ENCODE measurements at regions not wholly inside any gene's neighbourhood (a gene's known extent, or its start where the extent isn't known, plus 50 kb on each side); places are given as distances from the start of the nearest gene placed in this dataset.

DNA sequence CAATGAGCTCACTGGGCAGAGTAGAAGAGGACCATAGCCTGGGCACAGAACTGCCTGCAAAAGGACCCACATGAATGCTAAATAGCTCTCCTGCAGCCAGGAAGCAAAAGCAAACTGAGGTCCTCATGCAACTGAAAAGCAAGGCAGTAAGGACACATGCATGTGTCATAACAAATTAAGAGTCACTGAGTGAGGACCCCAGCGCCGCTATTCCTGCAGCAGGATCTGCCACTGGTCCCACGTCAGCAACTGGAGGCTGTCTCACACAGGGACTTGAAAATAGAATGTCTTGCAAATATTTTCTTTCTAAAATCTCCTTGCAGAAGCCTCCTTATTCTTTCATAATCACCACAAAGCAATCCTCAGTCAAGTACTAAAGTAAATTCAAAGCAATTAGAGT lies 559.6 kb upstream of the DAB1 start:
- Histone ChIP-seq H3K4me3 (ENCODE audit: low read length) (no peak overlapping the region), H3K27ac (ENCODE audit: low read length) (no peak overlapping the region), H3K9me3 (ENCODE audit: control insufficient read depth, low read depth, low read length) (no peaks in the 10 kb centered on the region), H3K4me1 (ENCODE audit: control insufficient read depth, low read depth, low read length) (peaks cover 42% of the 10 kb centered on the region), H3K9ac (ENCODE audit: low read length) (no peak overlapping the region), H3K27me3 (ENCODE audit: control insufficient read depth, insufficient read depth, low read length) (no peaks in the 10 kb centered on the region), H3K36me3 (ENCODE audit: control insufficient read depth, low read depth, low read length) (no peaks in the 10 kb centered on the region)

GRCh38 chr1:57982852-57983251 lies 559.0 kb upstream of the DAB1 start:
- Histone ChIP-seq H3K4me3 (ENCODE audit: low read length) (no peak overlapping the region), H3K27ac (ENCODE audit: low read length) (no peak overlapping the region), H3K9me3 (ENCODE audit: control insufficient read depth, low read depth, low read length) (no peaks in the 10 kb centered on the region), H3K4me1 (ENCODE audit: control insufficient read depth, low read depth, low read length) (peaks cover 36% of the 10 kb centered on the region), H3K27me3 (ENCODE audit: control insufficient read depth, insufficient read depth, low read length) (no peaks in the 10 kb centered on the region), H3K36me3 (ENCODE audit: control insufficient read depth, low read depth, low read length) (no peaks in the 10 kb centered on the region), H3K9ac (ENCODE audit: low read length) (no peak overlapping the region)

- Histone ChIP-seq H3K27ac (ENCODE audit: low read length) (no peak overlapping the region), H3K4me3 (ENCODE audit: low read length) (no peak overlapping the region), H3K4me1 (ENCODE audit: control insufficient read depth, low read depth, low read length) (no peaks in the 10 kb centered on the region), H3K9ac (ENCODE audit: low read length) (no peak overlapping the region), H3K36me3 (ENCODE audit: control insufficient read depth, low read depth, low read length) (no peaks in the 10 kb centered on the region), H3K9me3 (ENCODE audit: control insufficient read depth, low read depth, low read length) (no peaks in the 10 kb centered on the region), H3K27me3 (ENCODE audit: control insufficient read depth, insufficient read depth, low read length) (no peaks in the 10 kb centered on the region)
These were observed 552.4 kb upstream of the DAB1 start for GRCh38 chr1:57976216-57976615.

DNA sequence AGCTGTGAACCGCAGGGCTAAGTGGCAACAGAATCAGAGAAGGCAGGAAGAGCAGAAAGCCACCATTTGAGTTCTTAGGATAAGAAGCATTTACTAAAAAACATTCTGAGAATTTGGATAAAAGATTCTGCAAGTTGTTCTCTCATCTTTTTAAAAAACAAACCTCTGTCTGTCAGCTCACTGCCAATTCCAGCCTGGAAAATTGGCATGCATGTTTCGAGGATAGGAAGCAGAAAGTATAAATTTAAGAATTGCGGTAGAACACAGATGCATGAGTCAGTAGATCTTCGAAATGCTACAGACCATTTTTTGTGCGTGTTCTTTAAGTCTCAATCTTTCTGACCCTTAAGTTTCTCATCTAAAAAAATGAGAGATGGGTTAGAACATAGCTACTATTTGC lies 544.5 kb upstream of the DAB1 start:
- H3K27me3 ChIP-seq (ENCODE audit: control insufficient read depth, insufficient read depth, low read length): no peaks in the 10 kb centered on the region
- no peak overlapping the region for H3K27ac ChIP-seq (ENCODE audit: low read length)
- no peaks in the 10 kb centered on the region for H3K36me3 ChIP-seq (ENCODE audit: control insufficient read depth, low read depth, low read length)
- H3K9ac ChIP-seq (ENCODE audit: low read length): no peak overlapping the region
- no peaks in the 10 kb centered on the region for H3K9me3 ChIP-seq (ENCODE audit: control insufficient read depth, low read depth, low read length)
- H3K4me3 ChIP-seq (ENCODE audit: low read length): no peak overlapping the region
- peaks cover 9% of the 10 kb centered on the region for H3K4me1 ChIP-seq (ENCODE audit: control insufficient read depth, low read depth, low read length)

- Histone ChIP-seq H3K27ac (ENCODE audit: low read length) (no peak overlapping the region), H3K4me3 (ENCODE audit: low read length) (no peak overlapping the region), H3K9ac (ENCODE audit: low read length) (no peak overlapping the region), H3K9me3 (ENCODE audit: control insufficient read depth, low read depth, low read length) (no peaks in the 10 kb centered on the region), H3K36me3 (ENCODE audit: control insufficient read depth, low read depth, low read length) (no peaks in the 10 kb centered on the region), H3K27me3 (ENCODE audit: control insufficient read depth, insufficient read depth, low read length) (no peaks in the 10 kb centered on the region), H3K4me1 (ENCODE audit: control insufficient read depth, low read depth, low read length) (peaks cover 9% of the 10 kb centered on the region)
These were observed 543.0 kb upstream of the DAB1 start for GRCh38 chr1:57966751-57967406.

GRCh38 chr1:57966340-57966739 lies 542.5 kb upstream of the DAB1 start:
- Histone ChIP-seq H3K36me3 (ENCODE audit: control insufficient read depth, low read depth, low read length) (no peaks in the 10 kb centered on the region), H3K4me3 (ENCODE audit: low read length) (no peak overlapping the region), H3K4me1 (ENCODE audit: control insufficient read depth, low read depth, low read length) (peaks cover 9% of the 10 kb centered on the region), H3K9me3 (ENCODE audit: control insufficient read depth, low read depth, low read length) (no peaks in the 10 kb centered on the region), H3K9ac (ENCODE audit: low read length) (no peak overlapping the region), H3K27me3 (ENCODE audit: control insufficient read depth, insufficient read depth, low read length) (no peaks in the 10 kb centered on the region), H3K27ac (ENCODE audit: low read length) (no peak overlapping the region)

DNA sequence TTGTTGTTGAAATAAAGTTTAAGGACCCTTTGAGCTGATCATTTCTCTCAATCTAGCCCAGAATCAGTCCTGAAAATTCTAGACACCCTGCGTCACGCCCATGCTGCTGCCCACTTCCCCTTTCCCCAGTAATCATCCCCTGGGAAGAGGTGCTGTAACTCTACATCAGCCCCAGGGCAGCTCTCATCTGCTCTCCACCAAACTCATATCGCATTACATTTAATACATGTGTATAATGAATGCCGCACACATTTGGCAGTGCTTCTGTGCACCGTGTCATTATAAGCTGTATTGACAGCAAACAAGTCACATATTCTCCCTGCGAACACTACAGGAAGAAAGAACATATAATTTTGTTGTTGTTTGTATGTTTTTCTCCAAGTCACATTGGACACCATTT lies 539.7 kb upstream of the DAB1 start:
- no peaks in the 10 kb centered on the region for H3K4me1 ChIP-seq (ENCODE audit: control insufficient read depth, low read depth, low read length)
- H3K27ac ChIP-seq (ENCODE audit: low read length): no peak overlapping the region
- no peak overlapping the region for H3K4me3 ChIP-seq (ENCODE audit: low read length)
- H3K27me3 ChIP-seq (ENCODE audit: control insufficient read depth, insufficient read depth, low read length): no peaks in the 10 kb centered on the region
- H3K9me3 ChIP-seq (ENCODE audit: control insufficient read depth, low read depth, low read length): no peaks in the 10 kb centered on the region
- H3K36me3 ChIP-seq (ENCODE audit: control insufficient read depth, low read depth, low read length): no peaks in the 10 kb centered on the region
- no peak overlapping the region for H3K9ac ChIP-seq (ENCODE audit: low read length)

- Histone ChIP-seq H3K36me3 (ENCODE audit: control insufficient read depth, low read depth, low read length) (no peaks in the 10 kb centered on the region), H3K27ac (ENCODE audit: low read length) (no peak overlapping the region), H3K27me3 (ENCODE audit: control insufficient read depth, insufficient read depth, low read length) (no peaks in the 10 kb centered on the region), H3K4me3 (ENCODE audit: low read length) (no peak overlapping the region), H3K9ac (ENCODE audit: low read length) (no peak overlapping the region), H3K9me3 (ENCODE audit: control insufficient read depth, low read depth, low read length) (no peaks in the 10 kb centered on the region), H3K4me1 (ENCODE audit: control insufficient read depth, low read depth, low read length) (no peaks in the 10 kb centered on the region)
These were observed 535.8 kb upstream of the DAB1 start for GRCh38 chr1:57959531-57960241.

GRCh38 chr1:57957576-57957975 lies 533.7 kb upstream of the DAB1 start:
- Histone ChIP-seq H3K9me3 (ENCODE audit: control insufficient read depth, low read depth, low read length) (no peaks in the 10 kb centered on the region), H3K27me3 (ENCODE audit: control insufficient read depth, insufficient read depth, low read length) (no peaks in the 10 kb centered on the region), H3K9ac (ENCODE audit: low read length) (no peak overlapping the region), H3K27ac (ENCODE audit: low read length) (no peak overlapping the region), H3K4me1 (ENCODE audit: control insufficient read depth, low read depth, low read length) (no peaks in the 10 kb centered on the region), H3K36me3 (ENCODE audit: control insufficient read depth, low read depth, low read length) (no peaks in the 10 kb centered on the region), H3K4me3 (ENCODE audit: low read length) (no peak overlapping the region)

GRCh38 chr1:57951390-57951789 lies 527.5 kb upstream of the DAB1 start:
- H3K27me3 ChIP-seq (ENCODE audit: control insufficient read depth, insufficient read depth, low read length): no peaks in the 10 kb centered on the region
- no peak overlapping the region for H3K27ac ChIP-seq (ENCODE audit: low read length)
- H3K4me1 ChIP-seq (ENCODE audit: control insufficient read depth, low read depth, low read length): no peaks in the 10 kb centered on the region
- H3K4me3 ChIP-seq (ENCODE audit: low read length): no peak overlapping the region
- no peaks in the 10 kb centered on the region for H3K36me3 ChIP-seq (ENCODE audit: control insufficient read depth, low read depth, low read length)
- no peak overlapping the region for H3K9ac ChIP-seq (ENCODE audit: low read length)
- H3K9me3 ChIP-seq (ENCODE audit: control insufficient read depth, low read depth, low read length): no peaks in the 10 kb centered on the region

GRCh38 chr1:57949168-57949567 lies 525.3 kb upstream of the DAB1 start:
- Histone ChIP-seq H3K4me3 (ENCODE audit: low read length) (no peak overlapping the region), H3K27me3 (ENCODE audit: control insufficient read depth, insufficient read depth, low read length) (no peaks in the 10 kb centered on the region), H3K36me3 (ENCODE audit: control insufficient read depth, low read depth, low read length) (no peaks in the 10 kb centered on the region), H3K4me1 (ENCODE audit: control insufficient read depth, low read depth, low read length) (no peaks in the 10 kb centered on the region), H3K9ac (ENCODE audit: low read length) (no peak overlapping the region), H3K27ac (ENCODE audit: low read length) (no peak overlapping the region), H3K9me3 (ENCODE audit: control insufficient read depth, low read depth, low read length) (no peaks in the 10 kb centered on the region)

DNA sequence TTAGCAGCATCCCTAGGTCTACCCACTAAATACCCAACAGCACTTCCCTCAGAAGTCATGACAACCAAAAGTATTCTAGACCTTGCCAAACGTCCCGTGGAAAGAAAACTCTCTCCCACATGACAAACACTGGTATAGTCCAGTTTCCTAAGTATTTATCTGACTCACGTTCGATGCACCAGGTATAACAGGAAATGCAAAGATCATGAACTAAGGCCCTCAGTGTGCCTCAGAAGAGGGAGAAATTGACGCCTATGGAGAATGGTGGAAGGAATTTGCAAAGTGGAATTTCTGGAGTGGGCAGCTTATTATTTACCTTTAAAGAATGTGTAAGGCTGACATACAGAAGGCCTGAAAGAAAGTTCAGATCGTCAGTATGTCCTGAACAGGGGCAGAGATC lies 523.6 kb upstream of the DAB1 start:
- H3K27ac ChIP-seq (ENCODE audit: low read length): no peak overlapping the region
- no peak overlapping the region for H3K9ac ChIP-seq (ENCODE audit: low read length)
- no peaks in the 10 kb centered on the region for H3K4me1 ChIP-seq (ENCODE audit: control insufficient read depth, low read depth, low read length)
- H3K9me3 ChIP-seq (ENCODE audit: control insufficient read depth, low read depth, low read length): no peaks in the 10 kb centered on the region
- H3K4me3 ChIP-seq (ENCODE audit: low read length): no peak overlapping the region
- H3K27me3 ChIP-seq (ENCODE audit: control insufficient read depth, insufficient read depth, low read length): no peaks in the 10 kb centered on the region
- H3K36me3 ChIP-seq (ENCODE audit: control insufficient read depth, low read depth, low read length): no peaks in the 10 kb centered on the region
